DMS79 treated with DMSO at 0.1 percent for 48 hours (cell line): ENCODE measurements at regions not wholly inside any gene's neighbourhood (a gene's known extent, or its start where the extent isn't known, plus 50 kb on each side); places are given as distances from the start of the nearest gene placed in this dataset.
"Not testable (repeated sequence)": the region's sequence is repeated elsewhere in the genome, so short reads cannot be mapped to it uniquely, and the experiment has no call there.

Source experiments
- DNase-seq: peaks from one replicate; lab custom pipeline; 2025; lab: John Stamatoyannopoulos, UW

GRCh38 chr10:65355141-65355680, 1570.6 kb upstream of the LRRTM3 start:
- DNase-seq = no peak

GRCh38 chr10:65358565-65358964, 1567.3 kb upstream of the LRRTM3 start:
- no peak for DNase-seq

- no peak for DNase-seq
Observed at GRCh38 chr10:65360497-65360896, 1565.3 kb upstream of the LRRTM3 start.

GRCh38 chr10:65365878-65366277, 1560.0 kb upstream of the LRRTM3 start:
- no peak for DNase-seq

DNA sequence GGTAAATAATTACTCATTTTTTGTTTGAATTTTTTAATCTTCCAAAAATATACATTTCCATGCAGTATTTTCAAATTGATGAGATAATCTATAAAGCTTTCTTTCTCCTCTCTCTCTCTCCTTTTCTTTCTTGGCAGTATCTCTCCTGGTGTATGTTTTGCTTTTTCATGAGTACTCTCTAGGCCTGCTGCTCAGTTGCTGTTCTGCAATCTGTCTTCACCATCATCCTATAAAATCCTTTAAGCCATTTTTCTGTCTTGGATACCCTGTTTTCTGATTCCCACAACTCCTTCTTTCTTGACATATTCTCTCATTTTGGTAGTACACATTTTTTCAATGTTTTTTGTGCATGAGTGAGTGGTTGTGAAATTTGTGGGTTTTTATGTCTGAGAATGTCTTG, 1558.1 kb upstream of the LRRTM3 start:
- DNase-seq = no peak

GRCh38 chr10:65375528-65375927, 1550.3 kb upstream of the LRRTM3 start:
- no peak for DNase-seq

- DNase-seq = no peak
Observed at GRCh38 chr10:65377687-65378086, 1548.1 kb upstream of the LRRTM3 start.

DNA sequence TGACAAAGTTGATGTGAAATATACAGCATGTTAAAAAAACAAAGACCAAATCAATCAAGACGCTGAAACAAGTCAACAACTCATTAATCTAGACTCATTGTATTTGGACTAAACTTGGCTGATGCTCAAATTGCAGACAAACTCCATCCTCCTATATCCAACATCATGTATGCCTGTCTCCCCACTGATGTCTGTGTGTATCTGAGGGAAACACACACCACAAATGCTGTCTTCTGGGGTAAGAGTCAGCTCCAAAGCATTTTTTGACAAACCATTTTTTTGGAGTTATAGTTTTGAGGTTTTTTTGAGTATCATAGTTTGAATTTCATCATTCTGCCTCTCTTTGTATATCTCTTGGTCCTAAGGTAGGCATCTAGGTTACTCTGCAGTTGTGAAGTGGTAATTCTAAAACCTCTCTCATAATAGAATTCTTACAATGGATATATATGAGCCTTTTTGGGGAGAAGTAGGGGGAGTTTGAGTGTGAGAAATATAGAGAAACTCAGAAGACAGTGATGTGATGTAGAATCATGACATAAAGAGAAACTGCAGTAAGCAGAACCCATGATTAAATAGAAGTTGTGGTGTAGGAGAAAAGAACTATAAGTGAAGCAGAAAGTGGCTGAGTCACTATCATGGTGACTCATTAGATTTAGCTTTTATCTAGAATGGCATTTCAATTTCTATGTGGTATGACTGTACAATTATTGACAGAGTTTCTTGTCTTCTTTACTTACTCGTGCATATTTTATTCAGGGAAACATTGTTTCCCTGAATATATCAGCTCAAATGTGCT, 1531.1 kb upstream of the LRRTM3 start:
- DNase-seq = no peak

DNA sequence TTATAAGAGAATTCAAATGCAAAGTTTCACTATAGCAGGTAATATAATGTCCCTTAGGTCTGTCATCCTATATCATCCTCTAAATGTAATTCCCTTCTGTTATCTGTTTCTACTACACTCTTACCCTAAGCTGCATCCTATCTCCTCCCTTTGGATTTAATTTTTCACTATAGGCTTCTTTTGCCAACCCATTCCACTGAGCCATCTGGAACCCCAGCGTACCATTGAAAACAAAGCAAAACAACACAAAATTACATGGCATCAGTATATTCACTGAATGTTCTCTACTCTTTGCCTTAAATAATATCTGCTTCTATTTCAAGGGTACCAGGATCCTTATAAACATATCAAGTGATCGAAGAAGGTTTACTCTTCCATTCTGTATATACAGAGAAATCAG, 1530.2 kb upstream of the LRRTM3 start:
- DNase-seq = no peak

GRCh38 chr10:65396997-65397396, 1528.8 kb upstream of the LRRTM3 start:
- no peak for DNase-seq

- DNase-seq = no peak
Observed at GRCh38 chr10:65408401-65408800, 1517.4 kb upstream of the LRRTM3 start.

DNA sequence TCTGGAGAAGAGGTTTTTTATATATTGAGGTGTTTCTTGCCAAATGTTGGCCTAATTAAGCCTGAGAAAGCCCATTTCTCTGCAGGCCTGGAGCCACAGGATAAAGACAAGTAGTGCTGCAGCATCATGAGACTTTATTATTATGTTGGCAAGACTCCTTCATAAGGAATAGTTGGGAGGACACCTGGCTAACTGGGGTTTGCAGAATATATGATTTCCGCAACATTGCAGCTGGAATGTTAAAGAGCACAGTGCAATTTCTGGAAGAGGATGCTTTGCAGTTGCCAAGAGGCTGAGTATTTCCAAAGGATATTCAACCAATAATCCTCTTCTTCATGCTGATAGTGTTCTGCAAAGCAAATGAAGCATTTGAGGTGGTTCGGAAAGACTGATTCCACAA, 1512.8 kb upstream of the LRRTM3 start:
- no peak for DNase-seq

- no peak for DNase-seq
Observed at GRCh38 chr10:65415318-65415717, 1510.5 kb upstream of the LRRTM3 start.

DNA sequence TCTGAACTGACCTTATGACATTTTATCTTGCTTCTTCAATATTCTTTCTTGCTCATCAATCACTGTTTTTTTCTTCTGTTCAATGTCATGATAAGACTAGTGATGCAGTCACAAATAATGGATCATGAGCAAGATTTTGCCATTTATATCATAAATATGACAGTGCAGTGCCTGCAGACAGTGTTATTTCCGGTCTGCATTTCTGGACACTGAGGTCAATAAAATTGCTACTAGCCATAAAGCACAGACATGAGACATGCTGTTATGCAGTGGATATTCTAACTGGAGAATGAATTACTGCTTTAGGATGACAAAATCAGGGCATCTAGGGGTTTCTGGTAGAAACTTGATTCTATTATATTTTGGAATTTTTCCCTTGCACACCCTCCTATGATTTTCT, 1509.7 kb upstream of the LRRTM3 start:
- DNase-seq = no peak

DNA sequence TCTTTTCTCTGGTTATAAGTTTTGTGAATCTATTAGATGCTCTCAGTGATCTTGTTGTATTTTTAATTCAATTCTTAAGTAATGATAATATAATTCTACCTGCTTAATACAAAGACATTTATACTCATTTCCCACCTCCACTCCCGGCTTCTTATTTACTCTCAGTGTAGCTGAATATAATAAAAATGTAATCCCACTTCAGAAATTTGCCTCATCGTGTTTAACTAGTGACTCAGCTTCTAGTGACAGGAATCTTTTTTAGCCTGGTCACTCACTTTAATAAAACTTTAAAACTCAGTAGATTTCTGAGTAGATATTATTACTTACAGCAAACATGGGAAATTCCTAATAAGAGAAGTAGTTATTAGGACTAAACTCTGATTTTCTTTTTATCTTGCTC, 1506.2 kb upstream of the LRRTM3 start:
- no peak for DNase-seq

DNA sequence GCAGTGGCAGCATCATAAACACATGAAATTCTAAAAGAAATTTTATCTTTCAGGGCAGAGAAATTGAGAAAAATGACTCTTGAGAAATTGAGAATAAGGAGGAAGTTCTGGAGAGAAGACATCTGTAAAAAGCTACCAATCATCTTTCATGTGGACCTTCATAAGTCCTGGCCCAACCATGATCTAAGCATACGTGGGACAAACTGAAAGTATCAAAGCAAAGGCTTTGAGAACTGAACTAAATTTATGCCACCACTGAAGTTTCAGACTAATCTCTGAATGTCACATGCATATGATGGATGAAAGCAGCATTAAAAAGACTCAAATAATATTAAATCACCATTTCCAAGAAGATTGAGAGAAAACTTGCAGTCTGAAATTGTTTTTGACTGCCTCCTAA, 1502.8 kb upstream of the LRRTM3 start:
- no peak for DNase-seq

DNA sequence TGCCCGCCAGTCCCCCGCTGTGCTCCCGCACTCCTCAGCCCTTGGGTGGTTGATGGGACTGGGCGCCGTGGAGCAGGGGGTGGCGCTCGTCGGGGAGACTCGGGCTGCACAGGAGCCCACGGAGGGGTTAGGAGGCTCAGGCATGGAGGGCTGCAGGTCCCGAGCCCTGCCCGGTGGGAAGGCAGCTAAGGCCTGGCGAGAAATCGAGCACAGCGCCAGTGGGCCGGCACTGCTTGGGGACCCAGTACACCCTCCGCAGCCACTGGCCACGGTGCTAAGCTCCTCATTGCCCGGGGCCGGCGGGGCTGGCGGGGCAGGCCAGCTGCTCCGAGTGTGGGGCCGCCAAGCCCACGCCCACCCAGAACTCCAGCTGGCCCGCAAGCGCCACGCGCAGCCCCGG, 1496.5 kb upstream of the LRRTM3 start:
- not testable (repeated sequence) for DNase-seq

DNA sequence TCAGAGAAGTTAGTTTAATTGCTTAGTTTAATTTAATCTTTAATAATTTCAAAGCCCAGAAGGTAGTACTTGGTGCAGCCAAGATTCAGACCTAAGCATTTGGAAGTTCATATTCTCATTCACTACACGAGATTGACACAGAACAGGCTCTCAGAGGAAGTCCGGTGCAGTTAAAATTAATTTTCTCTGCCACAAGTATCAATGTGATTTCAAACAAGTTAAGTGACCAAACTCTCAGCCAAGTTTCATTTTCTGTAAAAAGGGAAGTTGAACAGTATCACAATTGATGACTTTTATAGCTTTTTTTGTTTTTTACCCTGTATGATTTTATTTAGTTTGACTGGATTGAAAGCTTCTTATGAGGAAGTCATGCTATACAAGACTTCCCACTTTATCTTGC, 1494.9 kb upstream of the LRRTM3 start:
- no peak for DNase-seq

GRCh38 chr10:65470986-65471385, 1454.8 kb upstream of the LRRTM3 start:
- no peak for DNase-seq

- DNase-seq = no peak
Observed at GRCh38 chr10:65482848-65483247, 1443.0 kb upstream of the LRRTM3 start.

DNA sequence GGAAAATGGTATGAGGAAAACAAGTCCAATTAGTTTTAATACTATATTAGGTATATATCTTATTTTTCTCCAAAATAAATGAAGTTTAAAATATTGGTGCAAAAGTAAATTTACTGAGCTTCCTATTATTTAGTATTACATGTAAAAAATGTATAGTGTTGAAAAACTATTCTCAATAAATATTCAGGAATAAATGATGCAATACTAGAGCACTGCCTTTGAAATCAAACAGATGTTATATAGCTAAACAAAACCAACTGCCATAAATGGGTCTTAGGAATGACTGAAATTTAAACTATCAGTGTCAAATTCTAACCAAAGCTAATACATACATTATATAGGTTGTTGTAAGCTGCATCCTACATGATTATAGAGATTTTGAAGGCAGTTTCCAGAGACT, 1434.0 kb upstream of the LRRTM3 start:
- DNase-seq = no peak

DNA sequence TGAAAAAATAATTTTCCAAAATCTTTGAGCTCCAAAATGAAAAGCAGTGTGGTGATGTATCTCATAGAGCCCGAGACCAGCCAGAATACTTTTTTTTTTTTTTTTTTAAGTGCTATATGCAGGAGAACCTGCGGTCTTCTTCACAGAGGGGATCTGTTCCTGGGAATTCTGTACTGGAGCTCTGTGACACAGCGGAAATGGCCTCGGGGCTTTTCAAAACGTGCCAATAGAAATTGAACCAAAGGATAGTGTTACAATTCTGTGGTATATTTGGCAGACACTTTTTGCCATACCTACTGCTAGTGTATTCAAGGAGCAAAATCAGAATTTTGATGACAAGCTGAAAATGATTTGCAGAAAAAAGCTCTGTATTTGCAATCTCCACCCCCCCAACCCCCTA, 1429.3 kb upstream of the LRRTM3 start:
- DNase-seq = no peak

DNA sequence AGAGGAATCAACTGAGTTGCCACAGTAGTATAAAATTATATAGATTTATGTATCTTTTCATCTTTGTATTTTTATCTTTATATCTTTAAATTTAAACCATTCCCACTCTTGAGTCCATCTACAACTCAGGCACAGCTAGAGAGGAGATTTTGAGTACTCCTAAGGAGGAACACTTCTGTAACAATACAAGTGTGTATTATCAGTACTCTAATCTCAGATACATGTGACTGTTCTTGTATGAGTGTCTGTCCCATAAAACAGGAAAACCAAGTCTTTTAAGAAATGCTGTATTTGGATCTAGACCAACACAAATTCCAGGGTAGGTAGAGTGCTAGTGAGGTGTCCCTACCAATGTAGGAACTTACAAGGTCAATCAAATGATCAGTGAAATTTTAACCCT, 1428.0 kb upstream of the LRRTM3 start:
- no peak for DNase-seq

DNA sequence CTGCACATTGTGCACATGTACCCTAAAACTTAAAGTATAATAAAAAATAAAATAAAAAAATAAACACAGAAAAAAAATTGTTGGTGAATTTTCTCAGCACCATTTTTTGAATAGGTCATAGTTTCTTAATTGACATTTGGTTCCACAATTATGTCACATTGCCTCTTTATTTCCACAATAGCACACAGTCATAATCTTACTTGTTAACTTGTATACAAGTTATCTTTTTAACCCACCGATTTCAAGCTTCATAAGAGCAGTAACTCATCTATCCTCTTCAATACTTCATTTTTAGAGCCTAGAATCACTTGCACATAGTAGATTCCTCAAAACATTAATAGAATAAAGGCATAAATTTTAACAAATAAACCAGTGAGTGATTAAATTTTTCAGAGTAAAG, 1425.1 kb upstream of the LRRTM3 start:
- no peak for DNase-seq
